ENCODE measurements at regions not wholly inside any gene's neighbourhood (a gene's known extent, or its start where the extent isn't known, plus 50 kb on each side); places are given as distances from the start of the nearest gene placed in this dataset.
"Not testable (repeated sequence)": the region's sequence is repeated elsewhere in the genome, so short reads cannot be mapped to it uniquely, and the experiment has no call there.

- peak; percentile 60 for DNase-seq (ENCODE audit: low read depth, low spot score)
Observed at GRCh38 chr5:3107156-3107611, 355.7 kb upstream of the IRX2 start.

- no peak for DNase-seq (ENCODE audit: low read depth, low spot score)
Observed at GRCh38 chr5:3105581-3105980, 354.1 kb upstream of the IRX2 start.

GRCh38 chr5:3105172-3105571, 353.7 kb upstream of the IRX2 start:
- no peak for DNase-seq (ENCODE audit: low read depth, low spot score)

GRCh38 chr5:3104429-3105060, 353.1 kb upstream of the IRX2 start:
- DNase-seq (ENCODE audit: low read depth, low spot score), result peak; percentile 82

GRCh38 chr5:3103262-3103811, 351.9 kb upstream of the IRX2 start:
- peak; percentile 84 for DNase-seq (ENCODE audit: low read depth, low spot score)

- DNase-seq (ENCODE audit: low read depth, low spot score), result peak; percentile 75
Observed at GRCh38 chr5:3102531-3102930, 351.1 kb upstream of the IRX2 start.

GRCh38 chr5:3101561-3101960, 350.1 kb upstream of the IRX2 start:
- peak; percentile 95 for DNase-seq (ENCODE audit: low read depth, low spot score)

GRCh38 chr5:3100921-3101551, 349.6 kb upstream of the IRX2 start:
- DNase-seq (ENCODE audit: low read depth, low spot score), result no peak

GRCh38 chr5:3099954-3100353, 348.5 kb upstream of the IRX2 start:
- no peak for DNase-seq (ENCODE audit: low read depth, low spot score)

GRCh38 chr5:3099526-3099925, 348.0 kb upstream of the IRX2 start:
- no peak for DNase-seq (ENCODE audit: low read depth, low spot score)

GRCh38 chr5:3098821-3099220, 347.3 kb upstream of the IRX2 start:
- DNase-seq (ENCODE audit: low read depth, low spot score), result no peak

GRCh38 chr5:3092664-3093063, 341.2 kb upstream of the IRX2 start:
- DNase-seq (ENCODE audit: low read depth, low spot score), result no peak

- no peak for DNase-seq (ENCODE audit: low read depth, low spot score)
Observed at GRCh38 chr5:3092211-3092610, 340.7 kb upstream of the IRX2 start.

GRCh38 chr5:3091040-3091774, 339.7 kb upstream of the IRX2 start:
- DNase-seq (ENCODE audit: low read depth, low spot score), result no peak

- DNase-seq (ENCODE audit: low read depth, low spot score), result not testable (repeated sequence)
Observed at GRCh38 chr5:3090305-3090704, 338.8 kb upstream of the IRX2 start.

- DNase-seq (ENCODE audit: low read depth, low spot score), result no peak
Observed at GRCh38 chr5:3080366-3080765, 328.9 kb upstream of the IRX2 start.

GRCh38 chr5:3077684-3078083, 326.2 kb upstream of the IRX2 start:
- no peak for DNase-seq (ENCODE audit: low read depth, low spot score)

- DNase-seq (ENCODE audit: low read depth, low spot score), result no peak
Observed at GRCh38 chr5:3075309-3075708, 323.8 kb upstream of the IRX2 start.

GRCh38 chr5:3068401-3068800, 316.9 kb upstream of the IRX2 start:
- peak; percentile 21 for DNase-seq (ENCODE audit: low read depth, low spot score)

- DNase-seq (ENCODE audit: low read depth, low spot score), result no peak
Observed at GRCh38 chr5:3060283-3060682, 308.8 kb upstream of the IRX2 start.

- DNase-seq (ENCODE audit: low read depth, low spot score), result no peak
Observed at GRCh38 chr5:3059488-3059887, 308.0 kb upstream of the IRX2 start.

- no peak for DNase-seq (ENCODE audit: low read depth, low spot score)
Observed at GRCh38 chr5:3058942-3059341, 307.5 kb upstream of the IRX2 start.

- DNase-seq (ENCODE audit: low read depth, low spot score), result no peak
Observed at GRCh38 chr5:3056866-3057265, 305.4 kb upstream of the IRX2 start.

Measured in ELF-1 (cell line).